Endothelial cell of umbilical vein (primary cell): ENCODE measurements at regions not wholly inside any gene's neighbourhood (a gene's known extent, or its start where the extent isn't known, plus 50 kb on each side); places are given as distances from the start of the nearest gene placed in this dataset.

Experiments used
- BruUV-seq: library from RNA; stranded (reverse); fragments of 400-500 nt; replicated peaks from 2 replicates; lab custom pipeline; 2021; lab: Mats Ljungman, UMichigan
- CTCF ChIA-PET: fragments of 300-600, 350-600 bp; sonication (Branson Sonifier 250); formaldehyde crosslinking; loops from one replicate; lab custom pipeline; 2021; ENCODE audit warnings: antibody characterized with exemption, inconsistent platforms; lab: Charles Lee
- POLR2A ChIA-PET: fragments of 300-600, 350-600 bp; sonication (Branson Sonifier 250); formaldehyde crosslinking; loops from one replicate; lab custom pipeline; 2021; ENCODE audit warnings: antibody characterized with exemption, inconsistent platforms; lab: Charles Lee
- DNase-seq: peaks from one replicate; pipeline ENCODE4 v3.0.0-alpha.2; 2011; ENCODE audit warnings: low read depth, low spot score
- FAIRE-seq: peaks from 2 replicates; lab custom pipeline; 2011; peaks lifted over from hg19 to GRCh38; lab: Jason Lieb, UNC
- H2AFZ ChIP-seq: 2 replicates; pipeline ENCODE4 v1.6.0; 2012; ENCODE audit warnings: low read depth, low read length, control low read depth, inconsistent platforms
- H3K27ac ChIP-seq: 2 replicates; pipeline ENCODE4 v1.5.1; 2011; ENCODE audit warnings: low read depth, mild to moderate bottlenecking, control low read depth, low read length, moderate library complexity; ENCODE audit not compliant: insufficient read depth
- H3K27me3 ChIP-seq, 2 experiments: 2 replicates each; pipeline versions ENCODE4 v1.6.0 to v1.6.1; 2011; ENCODE audit warnings: low read length in 2 of 2, mixed read lengths in 1 of 2; ENCODE audit not compliant: control insufficient read depth in 2 of 2, insufficient read depth in 2 of 2
- H3K36me3 ChIP-seq, 2 experiments: 2 replicates in 1 of 2; 3 replicates in 1 of 2; pipeline ENCODE4 v1.5.1; 2011; ENCODE audit warnings: low read length in 2 of 2, mild to moderate bottlenecking in 1 of 2, moderate library complexity in 1 of 2; ENCODE audit not compliant: control insufficient read depth in 2 of 2, insufficient read depth in 2 of 2; ENCODE audit errors: extremely low read depth in 1 of 2
- H3K4me1 ChIP-seq: 3 replicates; pipeline ENCODE4 v1.5.1; 2011; ENCODE audit warnings: mild to moderate bottlenecking, low read length; ENCODE audit not compliant: control insufficient read depth, insufficient read depth; ENCODE audit errors: extremely low read depth
- H3K4me2 ChIP-seq: 2 replicates; pipeline ENCODE4 v1.6.1; 2011; ENCODE audit warnings: low read length, control low read depth, mixed read lengths; ENCODE audit not compliant: insufficient read depth
- H3K4me3 ChIP-seq, 3 experiments: fragments of 200-600 bp in 1 of 3; sonication (generic), shearing (Covaris generic) in 1 of 3; replicated peaks in 1 of 3; 2 replicates each; pipeline ENCODE4 v1.5.1; 2011 to 2016; ENCODE audit warnings: control low read depth in 3 of 3, low read length in 3 of 3, mild to moderate bottlenecking in 2 of 3, inconsistent platforms in 1 of 3, low read depth in 1 of 3, moderate library complexity in 1 of 3; ENCODE audit not compliant: insufficient read depth in 1 of 3
- H3K79me2 ChIP-seq: 2 replicates; pipeline ENCODE4 v1.6.0; 2012; ENCODE audit warnings: low read length, inconsistent platforms; ENCODE audit not compliant: control insufficient read depth, insufficient read depth
- H3K9ac ChIP-seq: replicated peaks from 2 replicates; pipeline ENCODE3; 2011; ENCODE audit warnings: low read length, control low read depth; ENCODE audit not compliant: insufficient read depth; ENCODE audit errors: extremely low read depth
- H3K9me1 ChIP-seq: replicated peaks from 3 replicates; pipeline ENCODE4 v1.6.0; 2011; ENCODE audit warnings: mild to moderate bottlenecking, low read length; ENCODE audit not compliant: control insufficient read depth, insufficient read depth; ENCODE audit errors: extremely low read depth
- H3K9me3 ChIP-seq: replicated peaks from 2 replicates; pipeline ENCODE4 v1.5.1; 2012; ENCODE audit warnings: low read length, inconsistent platforms; ENCODE audit not compliant: control insufficient read depth, insufficient read depth
- H4K20me1 ChIP-seq: replicated peaks from 2 replicates; pipeline ENCODE3; 2011; ENCODE audit warnings: mild to moderate bottlenecking, low read length; ENCODE audit not compliant: control insufficient read depth, insufficient read depth; ENCODE audit errors: extremely low read depth
- CTCF ChIP-seq, 2 donors: IDR thresholded peaks; 1 replicate in 1 of 2; 2 replicates in 1 of 2; pipeline ENCODE4 v1.5.1; 2011; ENCODE audit warnings: low read length in 2 of 2, mild to moderate bottlenecking in 2 of 2, moderate library complexity in 2 of 2, control low read depth in 1 of 2, inconsistent platforms in 1 of 2, low read depth in 1 of 2; ENCODE audit not compliant: insufficient read depth in 1 of 2; ENCODE audit errors: extremely low read depth in 1 of 2
- EZH2 ChIP-seq: IDR thresholded peaks from 2 replicates; pipeline ENCODE4 v1.6.1; 2012; ENCODE audit warnings: borderline replicate concordance, low read depth, mild to moderate bottlenecking, moderate library complexity, low read length, inconsistent platforms; ENCODE audit not compliant: severe bottlenecking
- FOS ChIP-seq: IDR thresholded peaks from 2 replicates; pipeline ENCODE4 v1.6.1; 2011; ENCODE audit warnings: mild to moderate bottlenecking, low read length, moderate library complexity, borderline replicate concordance; ENCODE audit not compliant: insufficient read depth
- GATA2 ChIP-seq: IDR thresholded peaks from 2 replicates; pipeline ENCODE4 v1.7.0; 2011; ENCODE audit warnings: low read depth, mild to moderate bottlenecking, moderate library complexity, mixed read lengths, low read length; ENCODE audit not compliant: insufficient read length, insufficient read depth
- JUN ChIP-seq: IDR thresholded peaks from 2 replicates; pipeline ENCODE4 v1.6.1; 2011; ENCODE audit warnings: borderline replicate concordance, low read depth; ENCODE audit not compliant: insufficient read length, insufficient read depth
- MAX ChIP-seq: IDR thresholded peaks from 2 replicates; pipeline ENCODE4 v1.6.1; 2011; ENCODE audit not compliant: insufficient read depth, insufficient read length
- MYC ChIP-seq: IDR thresholded peaks from one replicate; pipeline ENCODE4 v1.6.1; 2011; ENCODE audit warnings: mild to moderate bottlenecking, low read depth, low read length
- POLR2A ChIP-seq: IDR thresholded peaks from 2 replicates; pipeline ENCODE4 v1.6.1; 2012; ENCODE audit warnings: low read depth, mild to moderate bottlenecking, control low read depth, low read length
- POLR2AphosphoS5 ChIP-seq: IDR thresholded peaks from 2 replicates; pipeline ENCODE4 v1.6.1; 2012; ENCODE audit warnings: low read depth, mild to moderate bottlenecking, control low read depth, low read length, moderate library complexity; ENCODE audit not compliant: insufficient read depth
- dilution Hi-C: fragments of 300-500 bp; cut with MboI; formaldehyde crosslinking; loops from one replicate; pipeline ENCODE4 v1.15.0; 2019; ENCODE audit warnings: low sequenced_read_pairs; ENCODE audit not compliant: extremely low pct_ligation_motif_present
- intact Hi-C: fragments of 100-400 bp; cut with micrococcal nuclease; formaldehyde crosslinking; loops from one replicate; pipeline ENCODE4 v1.10.0; 2022

- Histone ChIP-seq H3K79me2 (no peaks in the 10 kb centered on the region), H3K9ac (no peak overlapping the region), H3K9me3 (no peaks in the 10 kb centered on the region), H4K20me1 (no peaks in the 10 kb centered on the region), H3K27ac (no peak overlapping the region), H3K4me1 (no peaks in the 10 kb centered on the region), H3K9me1 (no peaks in the 10 kb centered on the region), H3K27me3 (no peaks in the 10 kb centered on the region), H3K4me3 (no peak overlapping the region), H3K4me2 (no peak overlapping the region), H3K36me3 (no peaks in the 10 kb centered on the region), H2AFZ (no peak overlapping the region)
- POLR2A ChIA-PET, result no interaction called here
- BruUV-seq, result no TSS peak
- dilution Hi-C loops (no loop called here), intact Hi-C loops (no loop called here)
- CTCF ChIA-PET, result no interaction called here
- TF ChIP-seq JUN, result no peak
- no peak for TF ChIP-seq MYC
- no peak for TF ChIP-seq EZH2
- TF ChIP-seq CTCF (IDR thresholded peaks at IDR 0.05; ENCODE audit: extremely low read depth in 1 of 2, insufficient read depth in 1 of 2, low read depth in 1 of 2, low read length in 2 of 2), result no peak
- no peak for TF ChIP-seq GATA2
- no peak for TF ChIP-seq POLR2A
- TF ChIP-seq POLR2AphosphoS5, result no peak
- TF ChIP-seq MAX, result no peak
- TF ChIP-seq FOS, result no peak
- FAIRE-seq (no peak), DNase-seq (no peak)
Observed at GRCh38 chr12:40552868-40553267, 139.4 kb upstream of the CNTN1 start.
